Nephron (organoid): ENCODE measurements at regions not wholly inside any gene's neighbourhood (a gene's known extent, or its start where the extent isn't known, plus 50 kb on each side); places are given as distances from the start of the nearest gene placed in this dataset.

Experiments
- H3K27ac Mint-ChIP-seq, 3 experiments: 2 replicates each; pipeline ENCODE4 v1.8.0; 2020; ENCODE audit warnings: mixed read lengths in 3 of 3, mild to moderate bottlenecking in 2 of 3, moderate library complexity in 1 of 3
- H3K27me3 Mint-ChIP-seq: 2 replicates; pipeline ENCODE4 v1.8.0; 2021; ENCODE audit warnings: low read depth, mild to moderate bottlenecking, moderate library complexity, mixed read lengths
- H3K36me3 Mint-ChIP-seq: 2 replicates; pipeline ENCODE4 v1.8.0; 2020; ENCODE audit warnings: low read depth, mixed read lengths
- H3K4me1 Mint-ChIP-seq: 2 replicates; pipeline ENCODE4 v1.8.0; 2020; ENCODE audit warnings: mixed read lengths
- H3K4me3 Mint-ChIP-seq, 3 experiments: 2 replicates each; pipeline ENCODE4 v1.8.0; 2020; ENCODE audit warnings: mild to moderate bottlenecking in 3 of 3, mixed read lengths in 3 of 3, moderate library complexity in 2 of 3
- H3K9me3 Mint-ChIP-seq: 2 replicates; pipeline ENCODE4 v1.8.0; 2020; ENCODE audit warnings: mixed read lengths
- TF ChIP-seq, protein P1 (sequence below), 3 experiments: fragments of 200-600 bp; sonication (generic); IDR thresholded peaks; one replicate each; pipeline ENCODE4 v1.5.0; 2021; ENCODE audit warnings: antibody characterized with exemption in 3 of 3; ENCODE audit not compliant: unreplicated experiment in 3 of 3

DNA sequence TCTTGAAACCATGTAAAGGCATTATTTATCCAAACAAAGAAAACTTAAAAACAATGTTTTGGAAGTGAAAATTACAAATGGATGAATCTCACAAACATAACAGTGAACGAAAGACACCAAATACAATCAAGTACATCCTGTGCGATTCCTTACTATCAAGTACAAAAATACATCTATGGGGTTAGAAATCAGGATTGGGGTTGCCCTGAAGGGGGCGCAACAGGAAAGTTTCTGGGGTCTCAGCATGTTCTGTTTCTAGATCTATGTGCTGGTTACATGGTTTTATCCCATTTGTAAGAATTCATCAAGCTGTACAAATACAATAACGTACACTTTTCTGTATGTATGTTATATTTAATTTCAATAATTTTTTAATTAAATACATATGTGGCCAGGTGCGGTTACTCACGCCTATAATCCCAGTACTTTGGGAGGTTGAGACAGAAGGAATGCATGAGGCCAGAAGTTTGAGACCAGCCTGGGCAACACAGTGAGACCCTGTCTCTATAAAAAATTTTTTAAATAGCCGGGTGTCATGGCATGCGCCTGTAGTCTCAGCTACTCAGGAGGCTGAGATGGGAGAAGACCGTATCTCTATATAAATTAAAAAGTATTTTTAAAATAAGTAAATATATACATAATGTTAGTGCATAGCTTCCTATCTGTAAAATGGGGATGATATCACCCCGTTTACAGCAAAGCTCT is 121.5 kb upstream of the SOD1 start:
- H3K4me1 Mint-ChIP-seq, result peaks cover 5% of the 10 kb centered on the region
- H3K27me3 Mint-ChIP-seq, result no peaks in the 10 kb centered on the region
- TF ChIP-seq, protein P1, sequence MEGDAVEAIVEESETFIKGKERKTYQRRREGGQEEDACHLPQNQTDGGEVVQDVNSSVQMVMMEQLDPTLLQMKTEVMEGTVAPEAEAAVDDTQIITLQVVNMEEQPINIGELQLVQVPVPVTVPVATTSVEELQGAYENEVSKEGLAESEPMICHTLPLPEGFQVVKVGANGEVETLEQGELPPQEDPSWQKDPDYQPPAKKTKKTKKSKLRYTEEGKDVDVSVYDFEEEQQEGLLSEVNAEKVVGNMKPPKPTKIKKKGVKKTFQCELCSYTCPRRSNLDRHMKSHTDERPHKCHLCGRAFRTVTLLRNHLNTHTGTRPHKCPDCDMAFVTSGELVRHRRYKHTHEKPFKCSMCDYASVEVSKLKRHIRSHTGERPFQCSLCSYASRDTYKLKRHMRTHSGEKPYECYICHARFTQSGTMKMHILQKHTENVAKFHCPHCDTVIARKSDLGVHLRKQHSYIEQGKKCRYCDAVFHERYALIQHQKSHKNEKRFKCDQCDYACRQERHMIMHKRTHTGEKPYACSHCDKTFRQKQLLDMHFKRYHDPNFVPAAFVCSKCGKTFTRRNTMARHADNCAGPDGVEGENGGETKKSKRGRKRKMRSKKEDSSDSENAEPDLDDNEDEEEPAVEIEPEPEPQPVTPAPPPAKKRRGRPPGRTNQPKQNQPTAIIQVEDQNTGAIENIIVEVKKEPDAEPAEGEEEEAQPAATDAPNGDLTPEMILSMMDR (IDR thresholded peaks at IDR 0.05; ENCODE audit: unreplicated experiment in 3 of 3), result peak in 1 of 3 experiments; percentile 22
- H3K36me3 Mint-ChIP-seq, result peaks cover 3% of the 10 kb centered on the region
- H3K4me3 Mint-ChIP-seq, result no peak overlapping the region
- no peaks in the 10 kb centered on the region for H3K9me3 Mint-ChIP-seq
- H3K27ac Mint-ChIP-seq, result no peak overlapping the region

GRCh38 chr21:31536138-31536537 is 123.4 kb upstream of the SOD1 start:
- TF ChIP-seq, protein P1 (IDR thresholded peaks at IDR 0.05; ENCODE audit: unreplicated experiment in 3 of 3), result no peak
- Mint-ChIP-seq H3K9me3 (no peaks in the 10 kb centered on the region), H3K4me1 (peaks cover 15% of the 10 kb centered on the region), H3K27me3 (no peaks in the 10 kb centered on the region), H3K36me3 (peaks cover 3% of the 10 kb centered on the region), H3K27ac (no peak overlapping the region), H3K4me3 (no peak overlapping the region)

- Mint-ChIP-seq H3K4me3 (no peak overlapping the region), H3K9me3 (no peaks in the 10 kb centered on the region), H3K27ac (peak overlapping the region; percentile 30 to 51 (median 48)), H3K4me1 (peaks cover 41% of the 10 kb centered on the region), H3K27me3 (no peaks in the 10 kb centered on the region), H3K36me3 (peaks cover 6% of the 10 kb centered on the region)
- TF ChIP-seq, protein P1 (IDR thresholded peaks at IDR 0.05; ENCODE audit: unreplicated experiment in 3 of 3), result no peak
Measured at GRCh38 chr21:31531967-31532366, 127.5 kb upstream of the SOD1 start.

DNA sequence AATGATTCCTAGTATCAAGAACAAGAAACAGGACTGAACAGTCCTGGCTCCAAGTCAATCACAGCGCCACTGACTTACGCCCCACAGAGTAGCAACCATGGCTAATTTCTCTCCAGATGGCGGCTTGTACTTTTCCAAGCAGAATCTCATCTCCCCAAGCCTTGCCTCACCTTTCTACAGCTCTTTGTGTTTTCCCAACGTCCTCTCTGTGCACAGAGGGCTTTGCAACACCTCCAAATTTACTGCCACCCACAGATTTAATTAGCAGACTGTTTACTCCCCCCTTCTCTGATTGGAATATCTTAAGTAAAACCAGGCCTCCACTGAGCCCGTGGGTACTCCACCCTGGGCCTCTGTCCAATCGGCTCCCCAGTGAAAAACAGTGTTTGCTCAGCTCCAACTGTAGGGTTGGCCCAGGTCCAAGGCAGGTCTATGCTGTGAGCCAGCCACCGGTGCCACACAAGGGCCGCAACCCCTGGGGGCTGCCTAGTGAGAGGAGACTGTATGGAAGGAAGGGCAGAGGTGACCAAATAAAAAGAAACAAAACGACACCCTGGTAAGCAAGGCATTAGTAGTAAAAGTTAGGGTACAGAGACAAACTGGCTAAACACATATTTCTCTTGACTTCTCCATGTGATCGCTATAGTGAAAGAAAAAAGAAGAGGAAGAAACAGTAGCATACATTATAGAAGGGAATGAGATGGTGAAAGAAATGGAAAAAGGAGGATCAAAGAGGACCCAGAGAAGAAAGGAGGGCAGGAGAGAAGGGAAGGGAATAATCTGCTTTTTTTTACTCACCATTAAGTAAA is 128.4 kb upstream of the SOD1 start:
- TF ChIP-seq, protein P1 (IDR thresholded peaks at IDR 0.05; ENCODE audit: unreplicated experiment in 3 of 3), result no peak
- Mint-ChIP-seq H3K36me3 (peaks cover 5% of the 10 kb centered on the region), H3K9me3 (no peaks in the 10 kb centered on the region), H3K4me1 (peaks cover 45% of the 10 kb centered on the region), H3K4me3 (no peak overlapping the region), H3K27ac (peak overlapping the region; percentile 14 to 42 (median 15)), H3K27me3 (no peaks in the 10 kb centered on the region)

GRCh38 chr21:31530364-31530763 is 129.1 kb upstream of the SOD1 start:
- Mint-ChIP-seq H3K27me3 (no peaks in the 10 kb centered on the region), H3K36me3 (peaks cover 5% of the 10 kb centered on the region), H3K9me3 (no peaks in the 10 kb centered on the region), H3K4me3 (no peak overlapping the region), H3K27ac (peak overlapping the region in 2 of 3 experiments; percentile 14 to 42), H3K4me1 (peaks cover 49% of the 10 kb centered on the region)
- TF ChIP-seq, protein P1 (IDR thresholded peaks at IDR 0.05; ENCODE audit: unreplicated experiment in 3 of 3), result no peak
